NCI-H526 treated with DMSO at 0.1 percent for 48 hours (cell line): ENCODE measurements at regions not wholly inside any gene's neighbourhood (a gene's known extent, or its start where the extent isn't known, plus 50 kb on each side); places are given as distances from the start of the nearest gene placed in this dataset.

Source experiments
- DNase-seq: peaks from one replicate; lab custom pipeline; 2025; lab: John Stamatoyannopoulos, UW

DNA sequence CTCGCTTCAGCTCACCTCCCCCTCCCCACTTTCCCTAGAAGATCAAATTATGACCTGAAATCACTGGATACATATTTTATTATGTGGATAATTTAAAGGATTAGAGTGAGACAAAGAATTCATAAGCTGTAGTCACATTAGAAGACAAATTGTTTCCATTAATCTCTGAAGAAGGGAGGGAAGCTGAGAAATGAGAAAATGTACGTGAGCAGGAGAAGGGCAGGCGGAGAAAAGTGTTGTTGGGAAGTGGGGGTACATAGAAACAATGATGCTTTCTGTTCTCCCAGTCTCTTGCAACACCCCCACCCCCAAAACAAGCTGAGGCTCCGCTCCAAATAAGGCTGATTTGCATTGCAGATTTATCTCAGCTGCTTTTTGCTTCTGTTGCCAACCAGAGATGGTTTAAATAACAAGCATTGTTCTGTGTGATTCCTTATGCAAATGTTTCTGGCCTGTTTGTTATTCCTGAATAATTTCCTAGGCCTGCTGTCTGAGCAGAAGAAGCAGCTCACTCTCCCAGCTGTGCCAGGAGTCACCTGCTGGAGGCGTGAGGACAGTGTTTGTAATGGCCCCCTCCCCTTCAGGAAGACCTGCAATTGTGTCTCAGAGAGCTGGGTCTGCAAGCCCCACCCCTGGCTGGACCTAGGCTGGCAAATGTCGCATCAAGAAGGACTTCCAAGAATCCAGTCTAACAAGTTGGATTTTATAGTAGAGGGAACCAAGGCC is 121.8 kb upstream of the TNR start:
- peak; percentile 100 for DNase-seq

DNA sequence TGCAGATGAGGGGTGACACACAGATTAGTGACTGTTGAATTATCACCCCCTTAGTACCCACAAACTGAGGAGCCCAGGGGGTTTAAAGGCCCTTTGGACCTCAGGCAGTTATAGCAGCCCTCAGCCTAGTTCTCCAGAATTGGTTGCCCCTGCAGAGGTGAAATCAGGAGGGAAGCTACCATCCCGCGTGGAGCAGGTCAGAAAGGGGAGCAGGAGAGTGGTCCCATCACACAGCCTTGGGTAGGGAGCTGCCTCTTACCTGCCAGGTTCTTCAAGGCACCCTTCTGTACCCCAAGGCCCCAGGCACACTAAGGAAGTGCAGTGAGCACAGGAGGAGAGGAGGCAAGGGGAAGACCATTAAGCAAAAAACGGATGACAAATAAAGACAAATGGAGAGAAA is 121.2 kb upstream of the TNR start:
- no peak for DNase-seq

DNA sequence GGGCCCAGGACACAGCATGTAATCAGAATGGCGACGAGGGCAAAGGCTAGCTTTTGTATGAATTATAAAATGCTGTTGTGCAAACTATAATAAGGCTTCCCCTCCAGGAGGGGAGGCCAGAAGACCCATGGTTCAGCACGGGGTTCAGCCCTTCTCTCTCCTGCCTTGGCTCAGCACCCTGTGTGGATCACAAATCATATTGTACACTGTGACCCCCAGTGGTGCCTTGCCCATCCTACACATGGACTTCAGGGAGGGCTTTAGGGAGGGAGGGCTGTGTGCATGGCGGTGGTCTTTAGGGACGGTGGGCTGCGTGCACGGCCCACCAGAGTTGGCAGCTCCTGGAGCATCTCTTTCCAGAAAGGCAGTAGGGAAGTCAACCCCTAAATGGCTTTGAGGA is 120.8 kb upstream of the TNR start:
- no peak for DNase-seq

DNA sequence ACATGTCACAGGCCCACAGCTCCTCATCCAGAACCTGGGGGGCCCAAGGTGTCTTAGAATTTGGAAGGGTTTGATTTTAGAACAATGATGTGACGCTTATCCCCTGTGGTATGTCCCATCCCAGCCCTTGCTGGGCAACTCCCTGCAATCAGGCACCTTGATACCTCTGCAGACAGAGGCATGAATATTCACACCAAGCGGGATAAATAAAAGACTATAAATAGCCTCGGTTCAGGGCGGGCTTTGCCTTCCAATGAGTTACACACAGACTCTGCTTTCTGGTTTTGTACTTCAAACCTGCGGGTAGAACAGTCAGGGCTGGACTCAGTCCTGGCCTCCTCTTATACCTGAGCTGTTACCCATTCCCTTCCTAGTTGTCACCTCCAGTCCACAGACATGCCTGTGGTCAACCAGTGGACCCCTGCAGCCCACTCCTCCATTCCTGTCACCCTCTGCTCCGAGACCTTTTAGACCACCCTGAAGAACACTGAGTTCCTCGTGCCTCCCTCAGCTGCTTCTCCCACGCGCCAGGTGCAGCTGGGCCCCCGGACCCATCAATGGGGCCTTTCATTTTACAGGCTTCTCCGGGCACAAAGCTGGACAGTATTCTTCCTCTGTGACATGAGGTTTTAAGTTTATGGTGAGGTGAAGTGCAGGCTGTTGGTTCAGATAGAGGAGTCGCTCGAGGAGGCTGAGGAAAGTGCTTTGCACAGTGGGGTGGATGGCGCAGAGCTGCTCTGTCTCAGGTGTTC is 120.1 kb upstream of the TNR start:
- DNase-seq: peak; percentile 98

DNA sequence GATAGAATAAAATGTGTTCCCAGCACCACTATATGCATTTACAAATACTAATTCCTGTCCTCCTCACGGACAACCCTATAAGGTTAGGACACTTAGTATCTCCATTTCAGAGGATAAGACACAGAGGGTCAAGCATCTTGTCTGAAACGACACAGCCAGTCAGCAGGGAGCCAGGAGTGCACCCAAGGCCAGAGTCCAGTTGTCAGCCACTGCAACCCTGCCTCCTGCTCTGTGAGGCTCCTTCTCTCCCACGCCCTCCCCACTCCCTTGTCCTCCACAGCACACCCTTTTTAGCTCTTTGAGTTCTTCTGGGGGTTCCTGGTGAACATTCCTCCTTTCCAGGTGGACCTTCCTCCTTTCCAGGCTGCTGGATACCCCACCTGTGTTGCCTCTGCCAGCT is 119.0 kb upstream of the TNR start:
- no peak for DNase-seq

DNA sequence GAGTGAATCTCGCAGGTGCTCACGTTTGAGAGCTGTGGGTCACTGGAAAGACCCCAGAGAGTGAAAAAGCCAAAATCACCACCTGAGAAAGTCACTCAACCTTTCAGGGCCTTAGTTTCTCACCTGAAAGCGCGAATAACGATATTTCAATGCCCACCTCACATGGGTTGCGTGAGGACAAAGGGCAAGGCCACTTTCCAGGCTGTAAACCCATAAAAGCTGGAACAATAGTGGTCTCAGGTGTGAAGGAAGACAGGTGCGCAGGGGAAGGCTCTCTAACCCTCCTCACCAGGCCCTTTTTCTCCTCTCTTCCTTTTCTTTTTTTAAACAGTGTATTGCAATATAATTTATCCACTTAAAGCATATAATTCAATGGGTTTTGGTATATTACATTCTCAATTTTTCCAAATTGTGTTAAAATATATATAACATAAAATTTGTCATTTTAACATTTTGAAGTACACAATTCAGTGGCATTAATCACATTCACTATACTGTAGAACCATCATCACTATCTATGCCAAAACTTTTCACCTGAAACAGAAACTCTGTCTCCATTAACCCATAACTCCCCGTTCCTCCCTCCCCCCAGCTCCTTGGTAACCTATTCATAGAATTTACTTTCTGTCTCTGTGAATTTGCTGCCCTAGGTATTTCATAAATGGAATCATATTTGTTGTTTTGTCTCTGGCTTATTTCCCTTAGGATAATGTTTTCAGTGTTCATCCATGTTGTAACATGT is 118.4 kb upstream of the TNR start:
- no peak for DNase-seq

DNA sequence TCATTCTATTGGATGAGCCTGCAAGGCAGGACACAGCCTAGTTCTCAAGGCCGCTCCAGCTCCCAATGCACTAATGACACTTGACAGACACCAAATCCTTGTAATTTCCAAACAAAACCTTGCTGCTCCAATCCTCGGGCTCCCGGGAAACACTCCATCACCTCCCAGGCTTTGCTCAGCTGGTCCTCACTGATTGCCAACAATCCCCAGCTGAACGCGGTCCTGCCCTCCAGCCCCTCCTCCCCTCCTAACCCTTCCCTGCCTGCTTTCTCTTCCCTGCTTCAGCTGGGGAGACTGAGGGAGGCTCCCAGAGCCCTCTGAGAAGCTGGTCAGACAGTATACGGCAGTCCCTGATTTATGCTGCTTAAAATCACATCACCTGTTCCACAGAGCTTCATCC is 114.4 kb upstream of the TNR start:
- DNase-seq: no peak

DNA sequence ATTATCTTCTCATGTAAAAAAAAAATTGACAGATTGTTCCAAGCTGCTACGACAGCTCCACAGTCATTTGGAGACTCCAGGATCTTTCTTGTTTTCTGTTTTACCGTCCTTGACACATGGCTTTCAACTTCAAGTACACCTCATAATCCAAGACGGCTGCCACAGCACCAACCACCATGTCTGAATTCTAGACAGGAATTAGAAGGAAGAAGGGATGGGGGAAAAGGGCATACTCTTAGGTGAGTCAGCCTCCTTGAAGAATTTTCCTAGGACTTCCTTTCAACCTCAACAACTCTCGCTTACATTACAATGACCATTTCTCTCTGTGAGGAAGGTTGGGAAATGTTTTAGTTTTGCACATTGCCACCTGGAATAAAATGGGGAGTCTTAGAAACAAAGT is 110.3 kb upstream of the TNR start:
- DNase-seq: no peak

DNA sequence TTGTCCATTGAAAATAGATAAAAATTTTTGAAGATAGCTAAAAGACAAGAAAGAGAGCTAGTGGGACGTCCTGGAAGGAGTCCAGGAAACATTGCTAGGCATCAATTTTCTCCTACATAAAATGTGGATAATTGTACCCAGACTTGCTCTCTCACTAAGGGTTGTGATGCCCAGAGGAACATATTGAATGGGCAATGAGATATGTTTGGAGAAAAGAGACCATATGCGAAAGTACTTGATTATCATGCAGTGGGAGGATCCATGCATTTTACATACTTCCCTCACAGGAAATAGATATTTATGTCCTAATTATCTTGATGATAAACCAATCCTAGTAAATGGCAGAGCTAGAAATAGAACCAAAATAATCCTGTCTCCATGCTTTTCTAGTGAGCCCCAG is 108.4 kb upstream of the TNR start:
- no peak for DNase-seq

DNA sequence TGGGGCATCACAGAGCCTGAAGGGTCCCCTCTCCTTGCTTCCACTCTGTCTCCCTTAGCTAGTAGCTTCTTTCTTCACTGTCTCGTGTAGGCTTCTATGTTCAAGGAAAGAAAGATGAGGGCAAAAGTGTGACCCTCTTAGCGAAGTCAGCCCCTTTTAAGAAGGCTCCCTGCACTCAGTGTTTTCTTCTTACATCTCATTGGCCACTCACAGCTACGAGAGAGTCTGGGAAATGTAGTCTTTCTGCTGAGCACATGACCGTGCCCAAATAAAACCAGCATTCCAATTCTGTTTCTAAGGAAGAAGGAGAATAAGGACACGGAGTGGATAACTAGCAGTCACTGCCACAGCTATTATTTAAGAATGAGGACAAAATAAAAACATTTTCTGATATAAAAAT is 104.9 kb upstream of the TNR start:
- DNase-seq: no peak

DNA sequence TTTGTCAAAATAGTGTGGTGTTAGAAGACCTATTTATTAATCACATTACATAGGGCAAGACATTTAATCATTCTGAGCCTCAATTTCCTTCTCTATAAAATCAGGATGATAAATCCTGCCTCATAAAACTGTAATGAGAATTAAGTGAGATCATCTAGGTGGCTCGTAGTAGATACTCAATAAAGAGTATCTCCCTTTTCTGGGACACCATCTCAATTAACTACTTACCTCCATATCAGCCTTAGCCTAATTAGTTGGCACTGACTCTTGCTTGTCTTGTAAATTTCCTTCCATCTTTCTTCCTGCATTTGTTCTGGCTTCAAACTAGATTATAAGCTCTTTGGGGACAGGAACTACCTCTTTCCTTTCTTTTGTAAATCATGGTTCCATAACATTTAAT is 102.6 kb upstream of the TNR start:
- DNase-seq: no peak

DNA sequence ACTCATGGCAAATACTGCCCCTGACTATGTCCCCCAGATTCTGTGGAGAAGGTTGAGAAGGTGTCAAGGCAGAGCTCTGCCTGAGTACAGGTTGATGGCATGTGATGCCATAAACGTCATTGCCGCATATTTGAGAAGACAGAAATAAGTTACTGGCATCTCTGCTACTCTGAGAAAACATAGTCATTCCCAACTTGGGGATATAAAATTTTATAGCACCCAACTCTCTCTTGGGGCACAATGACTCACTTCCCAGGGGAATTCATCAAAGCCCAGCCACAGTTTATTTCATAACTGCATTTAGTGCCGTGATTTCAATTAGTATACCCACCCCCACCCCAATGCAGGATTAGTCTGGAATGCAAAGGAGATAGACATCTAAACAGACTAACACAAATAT is 101.9 kb upstream of the TNR start:
- DNase-seq: no peak

DNA sequence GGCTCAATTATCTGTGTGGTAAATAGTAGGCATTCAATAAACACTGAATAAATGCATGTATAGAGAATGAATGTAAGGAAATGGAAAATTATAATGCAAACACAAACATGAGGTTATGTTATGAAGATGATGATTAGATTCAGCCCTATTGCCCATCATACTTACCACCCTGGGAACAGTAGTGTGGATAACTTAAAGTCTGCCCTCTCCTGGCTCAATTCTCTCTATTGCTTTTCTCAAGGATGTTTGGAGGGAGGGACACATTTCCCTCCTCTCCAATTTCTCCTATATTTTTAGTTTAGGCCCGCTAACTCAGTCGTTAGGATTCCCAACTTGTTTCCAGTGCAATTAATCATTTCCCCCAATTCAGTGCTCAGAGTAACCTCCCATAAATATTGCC is 101.5 kb upstream of the TNR start:
- DNase-seq: no peak

DNA sequence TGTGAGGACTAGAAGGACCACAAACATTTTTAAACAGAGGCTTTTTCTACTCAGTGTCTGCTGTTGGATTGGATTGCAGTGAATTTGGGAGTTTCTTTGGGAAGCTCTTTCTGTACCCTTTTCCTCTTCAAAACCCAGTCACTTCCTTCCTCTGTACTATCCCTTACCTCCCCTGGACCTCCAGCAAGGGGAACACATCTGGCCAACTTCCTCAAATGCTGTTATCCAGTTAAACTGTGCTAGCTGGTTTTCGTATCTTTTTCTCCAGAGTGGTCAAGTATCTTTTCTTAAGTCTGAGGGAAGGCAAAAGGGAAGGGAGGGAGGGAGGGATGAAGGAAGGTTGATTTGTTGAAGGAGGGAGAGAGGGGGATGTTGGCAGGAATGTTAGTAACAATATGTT is 99.2 kb upstream of the TNR start:
- no peak for DNase-seq

DNA sequence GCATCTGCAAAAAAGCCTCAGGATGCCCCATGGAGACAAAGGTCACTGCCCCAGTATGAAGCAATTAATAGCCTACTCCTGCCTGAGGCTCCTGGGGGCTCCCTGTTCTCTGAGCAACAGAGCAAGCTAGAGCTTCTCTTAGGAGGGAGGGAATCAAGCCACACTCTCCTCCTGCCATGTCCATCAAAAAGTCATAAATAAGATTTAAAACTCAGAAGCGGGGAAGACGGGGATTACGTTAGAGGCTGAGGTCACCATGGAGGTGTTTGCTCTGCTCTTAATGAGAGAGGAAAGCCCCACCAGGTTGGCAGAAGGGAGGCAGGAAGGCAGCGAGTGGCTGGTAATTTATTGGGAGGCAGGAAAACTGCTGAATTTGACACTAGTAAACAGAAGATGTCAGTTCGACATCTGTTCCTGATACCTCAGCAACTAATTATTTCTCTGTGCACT is 98.4 kb upstream of the TNR start:
- DNase-seq: peak; percentile 31

DNA sequence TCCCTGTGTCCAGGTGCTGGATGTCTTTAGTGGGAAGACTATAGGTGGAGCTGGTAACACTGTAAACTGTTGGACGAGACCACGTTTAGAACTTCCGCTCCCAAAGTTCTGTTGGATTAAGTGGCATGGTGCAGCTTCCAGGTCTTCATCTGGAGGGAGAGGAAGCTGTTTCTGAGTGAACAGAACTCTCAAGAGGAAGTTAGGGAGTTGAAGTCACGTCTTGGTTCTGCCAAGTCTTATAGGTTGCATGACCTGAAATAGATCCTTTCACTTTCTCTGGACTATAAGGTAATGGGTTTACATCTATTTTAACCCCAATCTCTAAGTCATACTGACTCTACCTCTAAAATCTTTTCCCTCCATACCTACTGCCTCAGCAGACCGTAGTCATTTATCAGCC is 97.4 kb upstream of the TNR start:
- DNase-seq: no peak

DNA sequence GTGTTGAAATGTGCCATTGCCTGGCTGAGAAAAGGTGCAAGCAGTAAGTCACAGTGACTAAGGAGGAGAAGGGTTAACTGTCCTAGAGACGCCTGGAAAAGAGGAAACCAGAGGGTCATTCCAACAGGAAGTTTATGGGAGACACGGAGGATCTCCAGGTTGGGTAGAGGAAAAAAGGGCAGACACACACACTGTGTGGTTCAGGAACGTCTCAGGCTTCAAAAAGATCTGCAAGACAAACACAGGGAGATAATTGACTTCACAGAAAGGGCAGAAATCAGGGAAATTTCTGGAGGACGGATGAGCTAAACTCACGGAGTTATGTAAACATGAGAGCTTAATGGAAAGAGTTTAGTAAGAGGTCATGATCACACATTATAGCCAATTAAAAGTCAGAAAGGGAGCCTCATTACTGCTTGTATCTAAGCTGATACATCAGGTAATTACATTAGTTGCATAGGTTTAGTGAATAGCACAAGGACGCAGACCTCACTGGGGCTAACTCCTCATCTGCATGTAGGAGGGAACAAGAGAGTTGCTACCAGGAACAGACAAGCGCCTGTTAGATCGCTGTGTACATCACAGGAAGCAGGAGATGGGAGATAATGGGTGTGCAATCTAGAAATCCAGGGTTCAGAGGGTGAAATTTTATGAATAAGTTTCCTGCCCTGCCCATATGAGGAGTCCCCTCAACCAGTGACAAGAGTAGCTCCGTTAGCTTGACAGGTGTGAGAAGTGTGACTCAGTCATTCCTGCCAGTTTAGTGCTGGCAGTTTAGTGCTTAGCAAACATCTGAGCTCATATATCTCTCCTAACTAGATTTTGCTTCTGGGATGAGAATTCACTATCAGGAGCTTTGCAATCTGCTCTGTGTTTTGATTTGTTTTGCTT is 96.6 kb upstream of the TNR start:
- no peak for DNase-seq

DNA sequence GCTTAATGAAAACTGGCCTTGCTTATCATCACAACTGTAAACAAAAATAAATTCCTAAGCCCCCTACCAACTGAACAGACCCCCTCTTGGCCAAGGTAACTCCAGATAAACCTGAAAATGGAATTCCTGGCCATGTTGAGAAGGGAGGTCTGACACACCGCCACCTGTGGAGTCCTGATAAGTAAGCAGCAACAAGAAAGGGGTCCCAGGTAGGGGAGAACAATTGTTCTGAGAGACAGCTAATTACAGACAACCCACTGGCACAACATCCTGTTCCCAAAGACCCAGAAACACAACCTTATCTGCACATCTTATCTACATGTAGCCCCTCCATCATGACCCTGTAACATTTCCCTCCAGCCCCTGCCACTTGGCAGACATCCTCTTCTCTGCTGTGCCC is 91.2 kb upstream of the TNR start:
- DNase-seq: no peak

DNA sequence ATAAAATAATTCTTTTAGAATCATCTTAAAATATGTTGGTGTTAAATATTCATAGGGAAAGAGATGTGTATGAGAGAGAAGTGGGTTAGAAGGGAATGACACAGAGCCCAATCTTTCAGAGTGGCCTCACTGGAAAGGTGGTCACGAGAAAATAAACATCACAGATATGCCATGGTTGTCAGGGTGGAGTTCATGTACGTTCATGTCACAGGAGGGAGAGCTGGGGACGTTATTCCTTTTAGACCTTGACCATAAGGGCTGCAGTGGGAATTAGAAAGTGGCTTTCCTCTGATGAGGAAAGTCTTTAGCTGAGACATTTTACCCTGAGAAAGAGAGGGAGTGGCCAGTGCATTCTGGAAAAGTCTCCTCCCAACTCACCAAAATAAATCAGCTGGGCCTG is 90.6 kb upstream of the TNR start:
- DNase-seq: no peak

DNA sequence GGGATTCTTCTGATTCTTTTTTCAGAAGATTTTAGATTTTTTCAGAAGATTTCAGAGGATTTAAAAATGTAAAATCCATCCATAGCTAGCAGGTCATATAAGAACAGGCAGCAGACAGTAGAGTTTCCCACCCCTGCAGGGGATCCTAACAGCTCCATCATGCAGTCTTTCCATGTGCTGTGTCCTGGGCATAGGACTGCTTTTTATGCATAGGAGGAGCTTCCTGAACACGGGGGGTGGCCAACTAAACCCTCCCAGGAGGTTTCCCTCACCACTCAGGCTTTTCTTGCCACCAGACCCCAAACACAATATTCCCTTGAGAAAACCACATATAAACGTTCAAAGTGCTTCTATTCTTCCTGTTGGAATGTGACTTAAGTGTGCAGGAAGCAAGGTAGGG is 90.1 kb upstream of the TNR start:
- DNase-seq: no peak

DNA sequence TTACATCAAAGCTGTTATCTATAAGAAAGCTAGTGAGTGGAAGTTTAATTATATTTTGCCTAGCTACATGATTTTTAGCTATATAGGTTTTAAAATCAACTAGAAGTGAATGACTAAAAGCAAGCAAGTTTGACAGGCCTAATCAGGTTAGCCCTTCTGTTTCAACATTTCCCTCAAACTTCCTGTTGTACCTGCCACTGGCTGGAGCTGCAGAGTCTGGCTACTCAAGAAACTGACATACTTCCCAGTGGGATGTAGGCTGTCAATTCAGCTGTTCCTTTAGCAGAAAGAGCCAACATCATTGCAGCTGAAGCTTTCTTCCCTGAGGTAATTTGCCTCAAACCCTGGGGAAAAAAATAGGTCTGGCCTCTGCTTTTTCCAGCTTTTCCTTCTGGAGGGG is 87.1 kb upstream of the TNR start:
- DNase-seq: no peak

DNA sequence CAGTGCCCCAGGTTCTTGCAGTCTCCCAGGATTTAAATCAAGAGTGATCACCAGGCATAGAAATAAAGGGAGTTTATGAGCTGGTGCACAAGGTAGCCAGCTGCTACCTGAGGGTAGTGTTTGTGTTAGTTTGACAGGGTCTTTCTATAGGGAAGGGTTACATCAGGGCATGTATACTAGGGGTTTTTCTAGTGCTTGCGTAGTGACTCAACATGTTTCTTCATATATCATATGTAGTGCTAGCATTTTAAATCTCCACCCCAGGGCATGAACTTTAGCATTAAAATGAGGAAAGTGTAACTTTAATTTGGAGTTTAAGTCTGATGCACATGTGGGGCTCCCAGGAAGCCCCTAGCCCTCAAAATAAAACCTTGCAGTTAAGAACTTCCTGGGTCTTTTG is 86.5 kb upstream of the TNR start:
- DNase-seq: no peak
